ENCODE measurements at regions not wholly inside any gene's neighbourhood (a gene's known extent, or its start where the extent isn't known, plus 50 kb on each side); places are given as distances from the start of the nearest gene placed in this dataset.

DNA sequence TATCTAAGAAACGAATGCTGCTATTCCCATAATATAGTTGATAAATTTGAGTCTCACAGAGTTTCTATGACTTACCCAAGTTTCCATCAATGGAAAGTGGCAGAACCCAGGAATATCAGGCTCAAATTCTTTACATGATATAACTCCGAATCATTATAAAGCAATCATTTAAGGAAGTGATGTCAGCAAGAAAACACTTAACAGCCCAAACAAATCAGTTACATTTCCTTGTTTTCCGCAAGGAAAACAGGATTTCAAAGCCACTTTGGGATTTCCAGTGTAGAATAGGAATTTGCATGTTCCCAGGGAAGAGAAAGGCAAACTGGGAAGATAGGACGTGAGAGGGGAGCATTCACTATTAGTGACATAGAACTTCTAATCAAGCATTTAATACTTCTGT lies 311.4 kb upstream of the GOT2 start:
- Histone ChIP-seq H3K4me1 (ENCODE audit: control extremely low read depth in 1 of 4, control insufficient read depth in 4 of 4, insufficient read depth in 4 of 4, low read length in 3 of 4) (peaks cover 0 to 39% (median 22%) of the 10 kb centered on the region in 4 experiments), H3K36me3 (ENCODE audit: control insufficient read depth in 4 of 4, insufficient read depth in 4 of 4, low read length in 3 of 4) (no peaks in the 10 kb centered on the region), H3K4me3 (ENCODE audit: control insufficient read depth in 1 of 7, extremely low read depth in 1 of 7, insufficient read depth in 4 of 7, low read depth in 2 of 7, low read length in 6 of 7) (no peak overlapping the region), H3K9me3 (ENCODE audit: control extremely low read depth in 1 of 5, control insufficient read depth in 4 of 5, insufficient read depth in 2 of 5, low read depth in 1 of 5, low read length in 4 of 5) (peaks cover 0 to 8% (median 3%) of the 10 kb centered on the region in 5 experiments), H3K27me3 (replicated peaks in 2 of 5; ENCODE audit: control insufficient read depth in 4 of 5, insufficient read depth in 5 of 5, low read length in 4 of 5) (no peaks in the 10 kb centered on the region), H3K27ac (ENCODE audit: insufficient read depth in 1 of 2, low read depth in 1 of 2, low read length in 2 of 2, poor library complexity in 1 of 2, severe bottlenecking in 2 of 2) (no peak overlapping the region)
- POLR2A ChIA-PET: no interaction called here
- WGBS (ENCODE audit: insufficient coverage): 100% methylated on average over 2 of the region's 4 CpGs
- no peak for DNase-seq
- CTCF ChIA-PET: no interaction called here

DNA sequence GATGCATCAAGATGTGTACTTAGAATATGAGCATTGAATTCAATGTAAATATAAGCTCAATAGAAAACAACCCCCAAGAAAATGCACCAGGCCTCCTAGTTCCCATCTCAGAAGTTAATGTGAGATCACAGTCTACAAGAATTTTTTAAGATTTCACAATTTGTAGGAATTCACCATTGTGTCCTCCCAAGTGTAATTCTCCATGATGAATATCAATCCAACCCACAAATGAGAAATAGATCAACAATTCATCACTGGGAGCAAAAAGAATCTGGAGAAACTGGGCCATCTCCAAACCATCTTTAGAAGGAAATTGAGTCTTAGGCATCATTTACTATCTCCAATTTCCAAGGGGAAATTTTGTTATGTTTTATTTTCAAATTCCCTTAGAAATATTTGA lies 310.5 kb upstream of the GOT2 start:
- Histone ChIP-seq H3K27ac (ENCODE audit: insufficient read depth in 1 of 2, low read depth in 1 of 2, low read length in 2 of 2, poor library complexity in 1 of 2, severe bottlenecking in 2 of 2) (no peak overlapping the region), H3K9me3 (ENCODE audit: control extremely low read depth in 1 of 5, control insufficient read depth in 4 of 5, insufficient read depth in 2 of 5, low read depth in 1 of 5, low read length in 4 of 5) (peaks cover 0 to 8% (median 3%) of the 10 kb centered on the region in 5 experiments), H3K27me3 (replicated peaks in 2 of 5; ENCODE audit: control insufficient read depth in 4 of 5, insufficient read depth in 5 of 5, low read length in 4 of 5) (no peaks in the 10 kb centered on the region), H3K36me3 (ENCODE audit: control insufficient read depth in 4 of 4, insufficient read depth in 4 of 4, low read length in 3 of 4) (no peaks in the 10 kb centered on the region), H3K4me1 (ENCODE audit: control extremely low read depth in 1 of 4, control insufficient read depth in 4 of 4, insufficient read depth in 4 of 4, low read length in 3 of 4) (peaks cover 0 to 48% (median 24%) of the 10 kb centered on the region in 4 experiments), H3K4me3 (ENCODE audit: control insufficient read depth in 1 of 7, extremely low read depth in 1 of 7, insufficient read depth in 4 of 7, low read depth in 2 of 7, low read length in 6 of 7) (no peak overlapping the region)
- DNase-seq: no peak
- CTCF ChIA-PET: no interaction called here
- POLR2A ChIA-PET: no interaction called here

GRCh38 chr16:59042301-59042700 lies 308.2 kb upstream of the GOT2 start:
- Histone ChIP-seq H3K9me3 (ENCODE audit: control extremely low read depth in 1 of 5, control insufficient read depth in 4 of 5, insufficient read depth in 2 of 5, low read depth in 1 of 5, low read length in 4 of 5) (peaks cover 0 to 8% (median 3%) of the 10 kb centered on the region in 5 experiments), H3K27me3 (replicated peaks in 2 of 5; ENCODE audit: control insufficient read depth in 4 of 5, insufficient read depth in 5 of 5, low read length in 4 of 5) (no peaks in the 10 kb centered on the region), H3K4me1 (ENCODE audit: control extremely low read depth in 1 of 4, control insufficient read depth in 4 of 4, insufficient read depth in 4 of 4, low read length in 3 of 4) (peaks cover 0 to 48% (median 24%) of the 10 kb centered on the region in 4 experiments), H3K36me3 (ENCODE audit: control insufficient read depth in 4 of 4, insufficient read depth in 4 of 4, low read length in 3 of 4) (no peaks in the 10 kb centered on the region), H3K4me3 (ENCODE audit: control insufficient read depth in 1 of 7, extremely low read depth in 1 of 7, insufficient read depth in 4 of 7, low read depth in 2 of 7, low read length in 6 of 7) (peak overlapping the region in 2 of 7 experiments; percentile 33 to 48), H3K27ac (ENCODE audit: insufficient read depth in 1 of 2, low read depth in 1 of 2, low read length in 2 of 2, poor library complexity in 1 of 2, severe bottlenecking in 2 of 2) (no peak overlapping the region)
- ChIA-PET POLR2A (no interaction called here), CTCF (interaction anchor here (1.0 to 1.8 kb wide), 2 partner anchors 182 to 183 kb away, joined by 3 to 5 read pairs; no protein-coding TSS in a partner anchor)
- peak; percentile 85 to 99 (median 98) for DNase-seq
- 0% methylated on average over 1 of the region's 2 CpGs for WGBS (ENCODE audit: insufficient coverage)

DNA sequence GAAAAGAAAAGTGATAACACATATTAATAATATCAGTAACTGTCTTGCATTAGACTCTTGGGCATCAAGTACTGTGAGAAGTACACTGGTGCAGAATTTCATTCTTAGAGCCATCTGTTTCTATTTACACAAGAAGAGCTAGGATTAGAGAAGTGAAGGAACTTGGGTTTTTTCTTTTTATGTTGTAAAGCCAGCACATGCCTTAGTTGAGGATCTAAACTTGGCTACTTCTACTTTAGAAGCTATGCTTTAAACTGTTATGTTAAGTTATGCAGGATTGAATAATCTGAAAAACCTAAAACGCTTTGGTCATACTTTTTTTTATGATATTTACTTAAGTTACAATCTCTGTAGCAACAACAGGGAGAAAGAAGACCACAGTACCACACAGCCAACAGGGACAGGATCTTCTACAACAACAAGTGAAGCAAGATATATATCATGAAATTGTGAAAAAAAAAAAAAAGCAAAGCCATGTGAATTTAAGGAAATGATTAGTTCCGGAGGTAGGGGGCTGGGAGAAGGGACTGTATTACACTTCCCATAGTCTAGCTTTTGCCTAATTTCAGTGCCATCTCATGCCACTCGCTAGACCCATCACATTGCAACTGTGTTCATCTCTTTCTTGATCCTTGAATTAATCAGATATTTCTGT lies 305.1 kb upstream of the GOT2 start:
- H3K9me3 ChIP-seq (ENCODE audit: control extremely low read depth in 1 of 5, control insufficient read depth in 4 of 5, insufficient read depth in 2 of 5, low read depth in 1 of 5, low read length in 4 of 5): peaks cover 0 to 9% (median 3%) of the 10 kb centered on the region in 5 experiments
- peak; percentile 39 to 84 (median 71) for DNase-seq
- no peaks in the 10 kb centered on the region for H3K27me3 ChIP-seq (replicated peaks in 2 of 5; ENCODE audit: control insufficient read depth in 4 of 5, insufficient read depth in 5 of 5, low read length in 4 of 5)
- 20% methylated on average over 1 of the region's 3 CpGs for WGBS (ENCODE audit: insufficient coverage)
- peak overlapping the region in 2 of 7 experiments; percentile 8 to 53 for H3K4me3 ChIP-seq (ENCODE audit: control insufficient read depth in 1 of 7, extremely low read depth in 1 of 7, insufficient read depth in 4 of 7, low read depth in 2 of 7, low read length in 6 of 7)
- ChIA-PET POLR2A (no interaction called here), CTCF (interaction anchor here (1.3 kb wide), 1 partner anchor 176 kb away, joined by 3 read pairs; no protein-coding TSS in a partner anchor)
- peaks cover 0 to 48% (median 24%) of the 10 kb centered on the region in 4 experiments for H3K4me1 ChIP-seq (ENCODE audit: control extremely low read depth in 1 of 4, control insufficient read depth in 4 of 4, insufficient read depth in 4 of 4, low read length in 3 of 4)
- H3K27ac ChIP-seq (ENCODE audit: insufficient read depth in 1 of 2, low read depth in 1 of 2, low read length in 2 of 2, poor library complexity in 1 of 2, severe bottlenecking in 2 of 2): no peak overlapping the region
- no peaks in the 10 kb centered on the region for H3K36me3 ChIP-seq (ENCODE audit: control insufficient read depth in 4 of 4, insufficient read depth in 4 of 4, low read length in 3 of 4)

GRCh38 chr16:59030923-59031485 lies 296.9 kb upstream of the GOT2 start:
- Histone ChIP-seq H3K27me3 (replicated peaks in 2 of 5; ENCODE audit: control insufficient read depth in 4 of 5, insufficient read depth in 5 of 5, low read length in 4 of 5) (no peaks in the 10 kb centered on the region), H3K4me3 (ENCODE audit: control insufficient read depth in 1 of 7, extremely low read depth in 1 of 7, insufficient read depth in 4 of 7, low read depth in 2 of 7, low read length in 6 of 7) (no peak overlapping the region), H3K27ac (ENCODE audit: insufficient read depth in 1 of 2, low read depth in 1 of 2, low read length in 2 of 2, poor library complexity in 1 of 2, severe bottlenecking in 2 of 2) (no peak overlapping the region), H3K4me1 (ENCODE audit: control extremely low read depth in 1 of 4, control insufficient read depth in 4 of 4, insufficient read depth in 4 of 4, low read length in 3 of 4) (no peaks in the 10 kb centered on the region), H3K36me3 (ENCODE audit: control insufficient read depth in 4 of 4, insufficient read depth in 4 of 4, low read length in 3 of 4) (no peaks in the 10 kb centered on the region), H3K9me3 (ENCODE audit: control extremely low read depth in 1 of 5, control insufficient read depth in 4 of 5, insufficient read depth in 2 of 5, low read depth in 1 of 5, low read length in 4 of 5) (peaks cover 0 to 6% (median 0%) of the 10 kb centered on the region in 5 experiments)
- ChIA-PET CTCF (no interaction called here), POLR2A (no interaction called here)
- WGBS (ENCODE audit: insufficient coverage): 77% methylated on average over 2 of the region's 6 CpGs
- DNase-seq: no peak

DNA sequence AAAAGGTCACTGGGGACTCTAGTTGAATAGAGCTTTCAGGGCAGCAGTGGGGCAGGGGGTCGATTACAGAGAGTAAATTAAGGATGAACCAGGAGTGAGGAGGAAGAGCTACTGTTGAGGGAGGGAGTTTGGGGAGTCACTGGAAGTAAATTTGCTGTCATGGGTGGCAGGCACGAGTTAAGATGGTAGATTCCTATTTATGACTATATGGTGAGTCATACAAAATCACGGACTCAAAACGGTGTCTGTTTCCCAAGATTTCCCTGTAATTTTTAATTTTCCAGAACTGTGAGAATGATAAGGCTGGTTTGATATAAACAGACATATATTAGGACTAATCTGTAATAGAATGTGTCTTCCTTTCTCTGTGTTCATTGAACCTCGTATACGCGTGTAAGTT lies 287.6 kb upstream of the GOT2 start:
- ChIA-PET CTCF (no interaction called here), POLR2A (no interaction called here)
- no peak for DNase-seq
- H3K9me3 ChIP-seq (ENCODE audit: control extremely low read depth in 1 of 5, control insufficient read depth in 4 of 5, insufficient read depth in 2 of 5, low read depth in 1 of 5, low read length in 4 of 5): peaks cover 0 to 11% (median 0%) of the 10 kb centered on the region in 5 experiments
- no peaks in the 10 kb centered on the region for H3K27me3 ChIP-seq (replicated peaks in 2 of 5; ENCODE audit: control insufficient read depth in 4 of 5, insufficient read depth in 5 of 5, low read length in 4 of 5)
- no peaks in the 10 kb centered on the region for H3K36me3 ChIP-seq (ENCODE audit: control insufficient read depth in 4 of 4, insufficient read depth in 4 of 4, low read length in 3 of 4)
- H3K27ac ChIP-seq (ENCODE audit: insufficient read depth in 1 of 2, low read depth in 1 of 2, low read length in 2 of 2, poor library complexity in 1 of 2, severe bottlenecking in 2 of 2): no peak overlapping the region
- WGBS (ENCODE audit: insufficient coverage): 89% methylated on average over 2 of the region's 7 CpGs
- H3K4me3 ChIP-seq (ENCODE audit: control insufficient read depth in 1 of 7, extremely low read depth in 1 of 7, insufficient read depth in 4 of 7, low read depth in 2 of 7, low read length in 6 of 7): no peak overlapping the region
- H3K4me1 ChIP-seq (ENCODE audit: control extremely low read depth in 1 of 4, control insufficient read depth in 4 of 4, insufficient read depth in 4 of 4, low read length in 3 of 4): no peaks in the 10 kb centered on the region

DNA sequence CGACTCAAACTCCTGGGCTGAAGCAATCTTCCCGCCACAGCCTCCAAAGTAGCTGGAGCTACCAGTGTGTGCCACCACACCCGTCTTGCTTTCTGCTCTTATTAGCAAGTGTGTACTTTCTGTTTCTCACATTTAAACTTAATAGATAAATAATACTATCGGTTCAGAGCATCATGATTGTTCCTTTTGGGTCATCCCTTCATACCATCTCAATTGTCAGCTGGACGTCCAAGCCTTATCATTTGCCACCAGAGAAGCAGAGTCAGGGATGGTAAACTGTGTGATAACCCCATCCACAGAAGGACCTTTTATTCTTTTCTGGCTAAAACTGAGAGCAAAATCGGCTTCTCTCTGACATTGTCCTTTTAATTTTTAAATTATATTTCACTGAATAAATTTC lies 279.8 kb upstream of the GOT2 start:
- ChIA-PET CTCF (no interaction called here), POLR2A (no interaction called here)
- no peaks in the 10 kb centered on the region for H3K36me3 ChIP-seq (ENCODE audit: control insufficient read depth in 4 of 4, insufficient read depth in 4 of 4, low read length in 3 of 4)
- peaks cover 0 to 6% (median 0%) of the 10 kb centered on the region in 5 experiments for H3K9me3 ChIP-seq (ENCODE audit: control extremely low read depth in 1 of 5, control insufficient read depth in 4 of 5, insufficient read depth in 2 of 5, low read depth in 1 of 5, low read length in 4 of 5)
- H3K27ac ChIP-seq (ENCODE audit: insufficient read depth in 1 of 2, low read depth in 1 of 2, low read length in 2 of 2, poor library complexity in 1 of 2, severe bottlenecking in 2 of 2): no peak overlapping the region
- no peak for DNase-seq
- no peaks in the 10 kb centered on the region for H3K27me3 ChIP-seq (replicated peaks in 2 of 5; ENCODE audit: control insufficient read depth in 4 of 5, insufficient read depth in 5 of 5, low read length in 4 of 5)
- H3K4me3 ChIP-seq (ENCODE audit: control insufficient read depth in 1 of 7, extremely low read depth in 1 of 7, insufficient read depth in 4 of 7, low read depth in 2 of 7, low read length in 6 of 7): no peak overlapping the region
- WGBS (ENCODE audit: insufficient coverage): 100% methylated on average over 1 of the region's 6 CpGs
- no peaks in the 10 kb centered on the region for H3K4me1 ChIP-seq (ENCODE audit: control extremely low read depth in 1 of 4, control insufficient read depth in 4 of 4, insufficient read depth in 4 of 4, low read length in 3 of 4)

Data from common myeloid progenitor, CD34-positive (primary cell).